ENCODE measurements at regions not wholly inside any gene's neighbourhood (a gene's known extent, or its start where the extent isn't known, plus 50 kb on each side); places are given as distances from the start of the nearest gene placed in this dataset.

- TF ChIP-seq GATA2 (IDR thresholded peaks at IDR 0.05; ENCODE audit: low read depth, low read length) (no peak), GATA3 (IDR thresholded peaks at IDR 0.05; ENCODE audit: low read depth, low read length) (no peak)
Measured at GRCh38 chr10:118963933-118964332, 65.6 kb upstream of the NANOS1 start.

All from SH-SY5Y (cell line).